ENCODE measurements at regions not wholly inside any gene's neighbourhood (a gene's known extent, or its start where the extent isn't known, plus 50 kb on each side); places are given as distances from the start of the nearest gene placed in this dataset.

- no peak overlapping the region for H3K27ac ChIP-seq
- H3K4me3 ChIP-seq: no peak overlapping the region
- TF ChIP-seq CTCF (IDR thresholded peaks at IDR 0.05): no peak
- no peaks in the 10 kb centered on the region for H3K27me3 ChIP-seq
- no peaks in the 10 kb centered on the region for H3K36me3 ChIP-seq
- DNase-seq: no peak
- no peaks in the 10 kb centered on the region for H3K4me1 ChIP-seq
- intact Hi-C loops (cut with DNase I): no loop called here
- H3K9me3 ChIP-seq: no peaks in the 10 kb centered on the region
- no peak overlapping the region for H3K9ac ChIP-seq (ENCODE audit: low read depth in 2 of 2, low read length in 2 of 2)
These were observed 332.2 kb downstream of the ALG10 start for GRCh38 chr12:34354239-34355200.

- H3K4me1 ChIP-seq: no peaks in the 10 kb centered on the region
- TF ChIP-seq CTCF (IDR thresholded peaks at IDR 0.05): no peak
- H3K36me3 ChIP-seq: no peaks in the 10 kb centered on the region
- H3K9me3 ChIP-seq: no peaks in the 10 kb centered on the region
- no peaks in the 10 kb centered on the region for H3K27me3 ChIP-seq
- no peak overlapping the region for H3K4me3 ChIP-seq
- no peak overlapping the region for H3K9ac ChIP-seq (ENCODE audit: low read depth in 2 of 2, low read length in 2 of 2)
- intact Hi-C loops (cut with DNase I): no loop called here
- no peak overlapping the region for H3K27ac ChIP-seq
- DNase-seq: no peak
These were observed 334.1 kb downstream of the ALG10 start for GRCh38 chr12:34356233-34356987.

- no peak for DNase-seq
- Histone ChIP-seq H3K36me3 (no peaks in the 10 kb centered on the region), H3K27ac (no peak overlapping the region), H3K9me3 (no peaks in the 10 kb centered on the region), H3K27me3 (no peaks in the 10 kb centered on the region), H3K9ac (ENCODE audit: low read depth in 2 of 2, low read length in 2 of 2) (no peak overlapping the region), H3K4me1 (no peaks in the 10 kb centered on the region), H3K4me3 (no peak overlapping the region)
- intact Hi-C loops (cut with DNase I): no loop called here
- TF ChIP-seq CTCF (IDR thresholded peaks at IDR 0.05): no peak
These were observed 335.5 kb downstream of the ALG10 start for GRCh38 chr12:34357791-34358190.

GRCh38 chr12:34358198-34358597, 335.9 kb downstream of the ALG10 start:
- no peak for DNase-seq
- Histone ChIP-seq H3K27ac (no peak overlapping the region), H3K4me1 (no peaks in the 10 kb centered on the region), H3K36me3 (no peaks in the 10 kb centered on the region), H3K9ac (ENCODE audit: low read depth in 2 of 2, low read length in 2 of 2) (no peak overlapping the region), H3K27me3 (no peaks in the 10 kb centered on the region), H3K4me3 (no peak overlapping the region), H3K9me3 (no peaks in the 10 kb centered on the region)
- intact Hi-C loops (cut with DNase I): no loop called here
- TF ChIP-seq CTCF (IDR thresholded peaks at IDR 0.05): no peak

GRCh38 chr12:34361721-34362316, 339.5 kb downstream of the ALG10 start:
- no peaks in the 10 kb centered on the region for H3K27me3 ChIP-seq
- TF ChIP-seq CTCF (IDR thresholded peaks at IDR 0.05): no peak
- H3K4me1 ChIP-seq: no peaks in the 10 kb centered on the region
- DNase-seq: no peak
- H3K9me3 ChIP-seq: no peaks in the 10 kb centered on the region
- H3K36me3 ChIP-seq: no peaks in the 10 kb centered on the region
- no peak overlapping the region for H3K4me3 ChIP-seq
- no peak overlapping the region for H3K9ac ChIP-seq (ENCODE audit: low read depth in 2 of 2, low read length in 2 of 2)
- H3K27ac ChIP-seq: no peak overlapping the region
- intact Hi-C loops (cut with DNase I): no loop called here
